ENCODE measurements at regions not wholly inside any gene's neighbourhood (a gene's known extent, or its start where the extent isn't known, plus 50 kb on each side); places are given as distances from the start of the nearest gene placed in this dataset.

DNA sequence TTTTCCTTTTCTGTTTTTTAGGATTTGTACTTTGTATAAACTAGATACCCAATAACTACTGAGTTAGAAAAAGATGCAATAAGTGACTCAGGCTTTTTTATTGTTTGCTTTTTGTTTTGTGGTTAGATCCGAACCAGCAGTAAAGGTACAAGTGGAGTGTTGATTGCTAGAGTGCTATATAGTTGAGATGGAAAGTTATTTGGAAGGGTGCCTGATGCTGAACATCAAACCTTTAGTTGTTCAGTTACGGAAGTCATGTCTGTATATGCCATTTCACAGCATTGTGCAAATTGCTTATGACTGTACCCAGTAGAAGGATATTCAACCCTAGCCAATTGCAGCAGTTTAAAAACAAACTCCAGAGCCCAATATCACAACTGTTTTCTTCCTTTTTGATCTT, 285.1 kb downstream of the MAT2B start (continued):
- TF ChIP-seq ZNF8 (CRISPR knock-in tag; IDR thresholded peaks at IDR 0.05) (no peak), CSDC2 (CRISPR knock-in tag; IDR thresholded peaks at IDR 0.05) (no peak), ARNTL (CRISPR knock-in tag; IDR thresholded peaks at IDR 0.05; ENCODE audit: borderline replicate concordance, low read depth) (no peak), ZNF70 (CRISPR knock-in tag; IDR thresholded peaks at IDR 0.05) (no peak), SNAI2 (CRISPR knock-in tag; IDR thresholded peaks at IDR 0.05) (no peak)

DNA sequence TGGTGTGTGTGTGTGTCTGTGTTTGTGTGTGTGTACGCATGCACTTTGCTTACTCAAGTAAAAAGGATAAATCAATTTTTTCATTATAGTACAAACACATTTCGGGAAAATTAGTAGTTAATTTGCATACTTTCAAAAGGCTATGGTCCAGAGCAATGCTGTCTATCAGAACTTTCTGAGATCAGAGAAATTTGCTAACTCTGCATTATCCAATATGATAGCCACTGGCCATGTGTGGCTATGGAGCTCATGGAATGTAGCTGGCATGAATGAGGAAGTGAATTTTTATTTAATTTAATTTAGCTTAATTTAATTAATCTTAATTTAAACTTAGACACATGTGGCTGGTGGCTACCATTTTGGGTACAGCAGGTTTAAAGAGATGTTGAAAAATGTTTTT, 289.6 kb downstream of the MAT2B start:
- no peak for TF ChIP-seq RARB (CRISPR knock-in tag; IDR thresholded peaks at IDR 0.05)
- no peak for TF ChIP-seq ZNF565 (CRISPR knock-in tag; conservative IDR thresholded peaks at IDR 0.05; ENCODE audit: low read depth)
- no peak for TF ChIP-seq ZNF8 (CRISPR knock-in tag; IDR thresholded peaks at IDR 0.05)
- TF ChIP-seq PPARA (CRISPR knock-in tag; IDR thresholded peaks at IDR 0.05; ENCODE audit: borderline replicate concordance): no peak
- TF ChIP-seq OSR1 (CRISPR knock-in tag; IDR thresholded peaks at IDR 0.05): no peak
- TF ChIP-seq, protein P1, sequence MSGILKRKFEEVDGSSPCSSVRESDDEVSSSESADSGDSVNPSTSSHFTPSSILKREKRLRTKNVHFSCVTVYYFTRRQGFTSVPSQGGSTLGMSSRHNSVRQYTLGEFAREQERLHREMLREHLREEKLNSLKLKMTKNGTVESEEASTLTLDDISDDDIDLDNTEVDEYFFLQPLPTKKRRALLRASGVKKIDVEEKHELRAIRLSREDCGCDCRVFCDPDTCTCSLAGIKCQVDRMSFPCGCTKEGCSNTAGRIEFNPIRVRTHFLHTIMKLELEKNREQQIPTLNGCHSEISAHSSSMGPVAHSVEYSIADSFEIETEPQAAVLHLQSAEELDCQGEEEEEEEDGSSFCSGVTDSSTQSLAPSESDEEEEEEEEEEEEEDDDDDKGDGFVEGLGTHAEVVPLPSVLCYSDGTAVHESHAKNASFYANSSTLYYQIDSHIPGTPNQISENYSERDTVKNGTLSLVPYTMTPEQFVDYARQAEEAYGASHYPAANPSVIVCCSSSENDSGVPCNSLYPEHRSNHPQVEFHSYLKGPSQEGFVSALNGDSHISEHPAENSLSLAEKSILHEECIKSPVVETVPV (CRISPR knock-in tag; IDR thresholded peaks at IDR 0.05): no peak
- TF ChIP-seq ZFP3 (CRISPR knock-in tag; IDR thresholded peaks at IDR 0.05): no peak
- TF ChIP-seq ZC3H10 (CRISPR knock-in tag; IDR thresholded peaks at IDR 0.05): no peak
- TF ChIP-seq ISL1 (CRISPR knock-in tag; IDR thresholded peaks at IDR 0.05): no peak
- no peak for TF ChIP-seq ESRRG (CRISPR knock-in tag; IDR thresholded peaks at IDR 0.05)
- TF ChIP-seq ZNF70 (CRISPR knock-in tag; IDR thresholded peaks at IDR 0.05): no peak
- TF ChIP-seq, protein P2, sequence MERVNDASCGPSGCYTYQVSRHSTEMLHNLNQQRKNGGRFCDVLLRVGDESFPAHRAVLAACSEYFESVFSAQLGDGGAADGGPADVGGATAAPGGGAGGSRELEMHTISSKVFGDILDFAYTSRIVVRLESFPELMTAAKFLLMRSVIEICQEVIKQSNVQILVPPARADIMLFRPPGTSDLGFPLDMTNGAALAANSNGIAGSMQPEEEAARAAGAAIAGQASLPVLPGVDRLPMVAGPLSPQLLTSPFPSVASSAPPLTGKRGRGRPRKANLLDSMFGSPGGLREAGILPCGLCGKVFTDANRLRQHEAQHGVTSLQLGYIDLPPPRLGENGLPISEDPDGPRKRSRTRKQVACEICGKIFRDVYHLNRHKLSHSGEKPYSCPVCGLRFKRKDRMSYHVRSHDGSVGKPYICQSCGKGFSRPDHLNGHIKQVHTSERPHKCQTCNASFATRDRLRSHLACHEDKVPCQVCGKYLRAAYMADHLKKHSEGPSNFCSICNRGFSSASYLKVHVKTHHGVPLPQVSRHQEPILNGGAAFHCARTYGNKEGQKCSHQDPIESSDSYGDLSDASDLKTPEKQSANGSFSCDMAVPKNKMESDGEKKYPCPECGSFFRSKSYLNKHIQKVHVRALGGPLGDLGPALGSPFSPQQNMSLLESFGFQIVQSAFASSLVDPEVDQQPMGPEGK (CRISPR knock-in tag; IDR thresholded peaks at IDR 0.05; ENCODE audit: borderline replicate concordance): no peak
- TF ChIP-seq GLIS3 (CRISPR knock-in tag; IDR thresholded peaks at IDR 0.05): no peak
- no peak for ATAC-seq

DNA sequence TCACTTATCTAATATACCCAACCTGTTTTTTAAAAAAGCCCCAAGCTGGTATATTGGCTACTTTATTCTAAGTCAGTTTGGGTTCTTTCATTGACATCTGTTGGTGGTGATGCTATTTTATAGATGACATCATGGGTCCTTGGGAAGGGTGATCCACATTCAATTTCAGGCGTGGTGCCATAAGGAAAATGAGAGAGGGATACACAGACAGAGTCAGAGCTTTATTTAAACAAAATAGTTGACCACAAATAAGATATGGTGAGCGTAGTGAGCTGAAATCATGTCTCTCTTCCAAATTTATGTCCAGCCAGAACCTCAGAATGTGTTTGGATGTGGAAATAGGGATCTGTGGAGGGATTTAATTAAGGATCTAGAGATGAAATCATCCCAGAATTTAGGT, 302.4 kb downstream of the MAT2B start:
- TF ChIP-seq ZNF565 (CRISPR knock-in tag; conservative IDR thresholded peaks at IDR 0.05; ENCODE audit: low read depth) (no peak), SNAI2 (CRISPR knock-in tag; IDR thresholded peaks at IDR 0.05) (no peak), ZFP3 (CRISPR knock-in tag; IDR thresholded peaks at IDR 0.05) (no peak), TOX (CRISPR knock-in tag; IDR thresholded peaks at IDR 0.05; ENCODE audit: borderline replicate concordance) (no peak), BACH2 (CRISPR knock-in tag; IDR thresholded peaks at IDR 0.05; ENCODE audit: borderline replicate concordance) (no peak), RARB (CRISPR knock-in tag; IDR thresholded peaks at IDR 0.05) (no peak), OSR1 (CRISPR knock-in tag; IDR thresholded peaks at IDR 0.05) (no peak), ARNTL (CRISPR knock-in tag; IDR thresholded peaks at IDR 0.05; ENCODE audit: borderline replicate concordance, low read depth) (no peak), ZNF8 (CRISPR knock-in tag; IDR thresholded peaks at IDR 0.05) (no peak), ZC3H10 (CRISPR knock-in tag; IDR thresholded peaks at IDR 0.05) (no peak), ISL1 (CRISPR knock-in tag; IDR thresholded peaks at IDR 0.05) (no peak), TCF4 (CRISPR knock-in tag; IDR thresholded peaks at IDR 0.05; ENCODE audit: borderline replicate concordance) (no peak), GLIS3 (CRISPR knock-in tag; IDR thresholded peaks at IDR 0.05) (no peak), CSDC2 (CRISPR knock-in tag; IDR thresholded peaks at IDR 0.05) (no peak), ZFP30 (CRISPR knock-in tag; IDR thresholded peaks at IDR 0.05) (no peak)
- TF ChIP-seq, protein P3, sequence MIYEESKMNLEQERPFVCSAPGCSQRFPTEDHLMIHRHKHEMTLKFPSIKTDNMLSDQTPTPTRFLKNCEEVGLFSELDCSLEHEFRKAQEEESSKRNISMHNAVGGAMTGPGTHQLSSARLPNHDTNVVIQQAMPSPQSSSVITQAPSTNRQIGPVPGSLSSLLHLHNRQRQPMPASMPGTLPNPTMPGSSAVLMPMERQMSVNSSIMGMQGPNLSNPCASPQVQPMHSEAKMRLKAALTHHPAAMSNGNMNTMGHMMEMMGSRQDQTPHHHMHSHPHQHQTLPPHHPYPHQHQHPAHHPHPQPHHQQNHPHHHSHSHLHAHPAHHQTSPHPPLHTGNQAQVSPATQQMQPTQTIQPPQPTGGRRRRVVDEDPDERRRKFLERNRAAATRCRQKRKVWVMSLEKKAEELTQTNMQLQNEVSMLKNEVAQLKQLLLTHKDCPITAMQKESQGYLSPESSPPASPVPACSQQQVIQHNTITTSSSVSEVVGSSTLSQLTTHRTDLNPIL (CRISPR knock-in tag; IDR thresholded peaks at IDR 0.05; ENCODE audit: low read depth): no peak
- TF ChIP-seq, protein P4, sequence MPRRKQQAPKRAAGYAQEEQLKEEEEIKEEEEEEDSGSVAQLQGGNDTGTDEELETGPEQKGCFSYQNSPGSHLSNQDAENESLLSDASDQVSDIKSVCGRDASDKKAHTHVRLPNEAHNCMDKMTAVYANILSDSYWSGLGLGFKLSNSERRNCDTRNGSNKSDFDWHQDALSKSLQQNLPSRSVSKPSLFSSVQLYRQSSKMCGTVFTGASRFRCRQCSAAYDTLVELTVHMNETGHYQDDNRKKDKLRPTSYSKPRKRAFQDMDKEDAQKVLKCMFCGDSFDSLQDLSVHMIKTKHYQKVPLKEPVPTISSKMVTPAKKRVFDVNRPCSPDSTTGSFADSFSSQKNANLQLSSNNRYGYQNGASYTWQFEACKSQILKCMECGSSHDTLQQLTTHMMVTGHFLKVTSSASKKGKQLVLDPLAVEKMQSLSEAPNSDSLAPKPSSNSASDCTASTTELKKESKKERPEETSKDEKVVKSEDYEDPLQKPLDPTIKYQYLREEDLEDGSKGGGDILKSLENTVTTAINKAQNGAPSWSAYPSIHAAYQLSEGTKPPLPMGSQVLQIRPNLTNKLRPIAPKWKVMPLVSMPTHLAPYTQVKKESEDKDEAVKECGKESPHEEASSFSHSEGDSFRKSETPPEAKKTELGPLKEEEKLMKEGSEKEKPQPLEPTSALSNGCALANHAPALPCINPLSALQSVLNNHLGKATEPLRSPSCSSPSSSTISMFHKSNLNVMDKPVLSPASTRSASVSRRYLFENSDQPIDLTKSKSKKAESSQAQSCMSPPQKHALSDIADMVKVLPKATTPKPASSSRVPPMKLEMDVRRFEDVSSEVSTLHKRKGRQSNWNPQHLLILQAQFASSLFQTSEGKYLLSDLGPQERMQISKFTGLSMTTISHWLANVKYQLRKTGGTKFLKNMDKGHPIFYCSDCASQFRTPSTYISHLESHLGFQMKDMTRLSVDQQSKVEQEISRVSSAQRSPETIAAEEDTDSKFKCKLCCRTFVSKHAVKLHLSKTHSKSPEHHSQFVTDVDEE (CRISPR knock-in tag; IDR thresholded peaks at IDR 0.05): no peak
- TF ChIP-seq, protein P2 (CRISPR knock-in tag; IDR thresholded peaks at IDR 0.05; ENCODE audit: borderline replicate concordance): no peak
- ATAC-seq: no peak

All from SK-N-SH treated with all-trans-retinoic acid at 6 μM for 48 hours (cell line).